GM18526 (cell line): ENCODE measurements at regions not wholly inside any gene's neighbourhood (a gene's known extent, or its start where the extent isn't known, plus 50 kb on each side); places are given as distances from the start of the nearest gene placed in this dataset.
A peak's percentile ranks its signal among the peaks of the same experiment; 100 is the strongest.

Experiments used
- POLR2A ChIP-seq: IDR thresholded peaks from 3 replicates; pipeline ENCODE4 v1.6.1; 2011; ENCODE audit not compliant: insufficient read length; ENCODE audit errors: extremely low read depth

DNA sequence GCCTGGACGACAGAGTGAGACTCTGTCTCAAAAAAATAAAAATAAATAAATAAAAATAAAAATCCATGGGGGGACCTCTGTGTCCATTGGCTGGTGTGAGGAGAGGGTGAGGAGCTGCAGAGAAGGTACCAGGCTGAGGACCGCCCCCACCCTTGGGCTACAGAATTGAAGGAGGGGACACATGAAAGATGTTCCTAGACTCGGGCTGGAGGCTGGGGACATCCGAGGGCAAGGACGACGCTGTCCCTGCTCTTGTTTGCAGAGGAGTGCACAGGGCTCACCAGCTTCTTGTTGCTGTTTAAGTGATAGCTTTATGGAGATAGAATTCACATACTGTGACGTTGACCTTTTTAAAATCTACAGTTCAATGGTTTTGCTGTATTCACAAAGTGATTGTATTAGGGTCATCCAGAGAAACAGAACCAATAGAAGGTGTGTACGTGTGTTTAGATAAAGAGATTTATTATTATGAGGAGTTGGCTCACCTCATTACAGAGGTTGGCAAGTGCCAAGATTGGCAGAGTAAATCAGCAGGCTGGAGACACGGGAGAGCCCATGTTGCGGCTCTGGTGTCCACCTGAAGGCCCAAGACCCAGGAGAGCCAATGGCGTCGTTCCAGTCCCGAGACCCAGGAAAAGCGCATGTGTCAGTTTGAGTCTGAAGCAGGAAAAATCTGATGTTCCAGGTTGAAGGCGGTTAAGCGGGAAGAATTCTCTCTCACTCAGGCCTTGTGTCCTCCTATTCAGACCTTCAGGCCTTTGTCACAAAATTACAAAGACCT lies 320.7 kb downstream of the SEC14L1 start:
- no peak for TF ChIP-seq POLR2A

DNA sequence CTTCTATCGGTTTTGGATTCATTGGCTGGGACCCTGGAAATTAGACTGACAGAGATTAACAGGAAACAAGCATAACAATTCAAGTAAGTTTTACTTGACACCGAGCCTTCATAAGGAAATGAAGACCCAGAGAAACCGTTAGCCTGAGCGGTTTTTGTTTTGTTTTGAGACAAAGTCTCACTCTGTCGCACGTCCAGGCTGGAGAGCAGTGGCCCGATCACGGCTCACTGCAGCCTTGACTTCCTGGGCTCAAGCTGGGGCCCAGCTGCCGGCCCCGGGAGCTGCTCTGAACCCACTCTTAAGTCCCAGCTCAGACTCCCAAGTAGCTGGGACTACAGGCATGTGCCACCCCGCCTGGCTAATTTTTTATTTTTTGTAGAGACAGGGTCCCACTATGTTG lies 321.3 kb downstream of the SEC14L1 start:
- no peak for TF ChIP-seq POLR2A

DNA sequence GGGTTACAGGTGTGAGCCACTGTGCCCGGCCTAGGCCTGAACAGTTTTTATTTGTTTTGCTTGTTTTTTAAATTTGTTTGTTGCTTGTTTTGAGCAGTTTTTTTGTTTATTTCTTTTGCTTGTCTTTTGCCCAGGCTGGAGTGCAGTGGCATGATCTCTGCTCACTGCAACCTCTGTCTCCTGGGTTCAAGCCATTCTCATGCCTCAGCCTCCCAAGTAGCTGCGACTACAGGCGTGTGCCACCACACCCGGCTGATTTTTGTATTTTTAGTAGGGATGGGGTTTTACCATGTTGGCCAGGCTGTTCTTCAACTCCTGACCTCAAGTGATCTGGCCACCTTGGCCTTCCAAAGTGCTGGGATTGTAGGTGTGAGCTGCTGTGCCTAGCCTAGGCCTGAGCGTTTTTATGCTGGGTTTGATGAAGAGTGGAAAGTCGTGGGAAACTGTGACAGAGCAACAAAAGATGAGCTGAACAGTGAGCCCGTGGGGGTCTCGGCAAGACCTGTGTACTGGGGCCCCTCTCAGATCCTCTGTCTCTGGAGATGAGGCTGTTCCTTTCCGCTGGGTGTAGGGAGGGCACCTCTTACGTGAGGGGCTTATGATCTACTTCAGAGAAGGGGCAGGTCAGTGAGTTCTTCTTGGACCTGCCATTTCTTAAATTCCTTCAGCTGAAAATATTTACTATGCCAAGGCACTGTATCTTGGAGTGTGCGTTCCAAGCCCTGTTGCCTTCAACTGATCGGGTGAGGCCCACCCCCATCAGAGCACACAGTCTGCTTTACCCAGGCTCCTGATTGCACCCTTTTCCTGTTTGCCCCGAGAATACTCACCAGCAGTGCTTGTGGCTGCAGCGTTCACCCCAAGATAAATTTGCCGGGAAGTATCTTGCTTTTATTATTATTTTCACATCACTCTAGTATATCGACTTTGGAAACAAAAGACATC lies 322.1 kb downstream of the SEC14L1 start:
- no peak for TF ChIP-seq POLR2A

GRCh38 chr17:77464988-77465357 lies 324.2 kb downstream of the SEC14L1 start:
- TF ChIP-seq POLR2A = no peak

GRCh38 chr17:77465358-77466041 lies 324.7 kb downstream of the SEC14L1 start:
- peak; percentile 8 for TF ChIP-seq POLR2A

GRCh38 chr17:77466140-77466539 lies 325.4 kb downstream of the SEC14L1 start:
- TF ChIP-seq POLR2A = no peak

- no peak for TF ChIP-seq POLR2A
These were observed 325.9 kb downstream of the SEC14L1 start for GRCh38 chr17:77466596-77467223.

DNA sequence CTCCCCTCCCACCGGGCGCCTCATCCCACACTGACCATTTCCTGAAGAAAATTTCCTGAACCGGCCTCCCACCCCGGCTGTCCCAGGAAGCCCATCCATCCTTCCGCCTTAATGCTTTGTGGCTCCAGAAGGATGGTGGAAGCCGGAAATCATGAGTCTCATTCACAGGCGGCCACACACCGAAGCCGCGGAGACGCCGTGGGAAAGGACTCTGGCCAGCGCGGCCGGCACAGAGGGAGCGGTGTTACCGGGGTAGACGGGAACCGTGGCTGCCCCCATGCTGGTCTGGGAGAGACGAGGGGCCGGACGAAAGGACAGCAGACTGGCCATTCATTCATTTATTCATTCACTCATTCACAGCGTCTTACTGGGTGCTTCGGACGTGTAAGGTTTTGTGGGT lies 326.8 kb downstream of the SEC14L1 start:
- no peak for TF ChIP-seq POLR2A

GRCh38 chr17:77468897-77469296 lies 328.1 kb downstream of the SEC14L1 start:
- no peak for TF ChIP-seq POLR2A

DNA sequence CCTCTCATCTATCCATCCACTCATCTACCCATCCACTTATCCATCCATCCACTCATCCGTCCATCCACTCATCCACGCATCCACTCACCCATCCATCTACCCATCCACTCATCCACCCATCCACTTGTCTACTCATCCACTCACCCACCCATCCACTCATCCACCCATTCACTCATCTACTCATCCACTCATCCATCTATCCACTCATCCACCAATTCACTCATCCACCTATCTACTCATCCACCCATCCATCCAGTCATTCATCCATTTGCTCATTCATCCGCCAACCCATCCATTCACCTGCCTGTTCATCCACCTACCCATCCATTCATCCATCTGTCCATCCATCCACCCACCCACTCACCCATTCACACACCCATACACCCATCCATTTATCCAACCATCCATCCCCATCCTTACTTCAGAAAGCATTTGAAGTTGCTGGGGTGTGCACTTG lies 329.6 kb downstream of the SEC14L1 start:
- no peak for TF ChIP-seq POLR2A

DNA sequence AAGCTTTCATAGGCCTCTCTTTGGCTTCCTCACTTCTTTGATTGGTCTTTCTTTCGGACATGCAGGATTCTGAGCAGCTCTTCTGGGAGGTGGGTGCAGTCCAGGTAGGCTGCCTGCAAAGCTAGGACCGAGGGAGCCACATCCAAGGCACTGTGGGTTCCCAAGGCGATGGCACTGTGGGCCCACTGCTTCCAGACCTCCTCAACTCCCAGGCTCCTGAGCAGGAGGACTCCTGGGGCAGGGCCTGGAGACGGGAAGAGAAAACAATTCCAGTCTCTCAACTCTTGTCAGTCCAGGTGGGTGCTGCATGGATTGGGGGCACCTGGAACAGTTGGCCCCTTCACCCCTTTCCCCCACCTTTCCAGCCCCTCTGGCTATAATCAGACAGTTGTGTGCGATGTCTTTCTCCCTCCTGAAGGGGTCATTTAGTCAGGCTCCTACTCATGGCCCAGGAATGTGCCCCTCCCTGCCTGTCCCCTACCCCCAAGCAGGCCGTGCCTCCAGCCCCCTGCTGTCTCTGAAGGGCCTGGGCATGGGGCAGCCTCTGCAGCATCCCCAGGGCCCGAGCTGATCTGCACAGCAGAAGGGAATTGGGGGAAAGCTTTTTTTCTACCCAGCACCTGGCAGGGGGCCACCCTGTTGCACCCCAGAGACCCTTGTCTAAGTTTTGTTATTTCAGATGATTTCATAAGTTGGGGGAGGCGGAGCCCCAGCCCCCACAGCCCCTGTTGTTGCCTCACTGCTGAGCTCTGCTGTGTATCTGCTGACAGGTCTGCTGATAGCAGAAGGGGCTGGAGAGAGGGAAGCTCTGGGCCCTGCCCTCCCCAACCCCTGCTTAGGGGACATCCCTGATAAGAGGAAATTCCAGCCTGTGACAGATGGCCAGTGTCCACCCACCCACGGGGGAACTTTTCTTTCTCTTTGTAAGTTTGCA lies 330.3 kb downstream of the SEC14L1 start:
- no peak for TF ChIP-seq POLR2A

DNA sequence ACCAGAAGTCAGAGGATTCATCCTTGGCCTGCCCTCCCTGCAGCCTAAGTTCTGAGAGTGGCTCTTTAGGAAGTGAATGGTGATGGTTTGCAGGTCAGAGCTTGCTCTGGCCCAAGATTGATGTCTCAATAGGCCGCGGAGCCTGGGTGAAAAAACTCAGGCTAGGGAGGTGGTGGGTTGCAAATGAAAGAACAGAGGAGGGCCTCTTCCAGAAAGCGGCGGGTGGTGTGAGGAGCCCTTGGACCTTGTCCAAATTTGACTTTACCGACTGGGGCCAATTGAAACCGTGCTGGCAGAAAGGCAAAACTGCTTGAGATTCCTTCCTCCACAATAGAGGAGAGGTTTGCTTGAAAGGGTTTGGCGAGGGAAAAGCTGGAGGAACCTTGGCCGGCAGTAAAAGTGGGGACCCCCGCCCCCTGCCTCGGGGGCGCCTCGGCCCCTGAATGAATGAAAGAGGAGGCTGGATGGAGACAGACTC lies 331.3 kb downstream of the SEC14L1 start:
- no peak for TF ChIP-seq POLR2A

- no peak for TF ChIP-seq POLR2A
These were observed 331.9 kb downstream of the SEC14L1 start for GRCh38 chr17:77472468-77473310.

- no peak for TF ChIP-seq POLR2A
These were observed 333.0 kb downstream of the SEC14L1 start for GRCh38 chr17:77473615-77474226.
